Left ventricle myocardium superior (tissue), 1 donor: ENCODE measurements at regions not wholly inside any gene's neighbourhood (a gene's known extent, or its start where the extent isn't known, plus 50 kb on each side); places are given as distances from the start of the nearest gene placed in this dataset.

Experiments
- ATAC-seq: fragments of 200-7000 bp; cut with Tn5 transposase; one replicate; pipeline ENCODE4 v1.9.1; 2020; ENCODE audit warnings: mild to moderate bottlenecking, moderate library complexity
- DNase-seq: peaks from one replicate; pipeline ENCODE4 v3.0.0-alpha.2; 2020
- intact Hi-C: fragments of 100-400 bp; cut with micrococcal nuclease; formaldehyde crosslinking; loops from one replicate; pipeline ENCODE4 v1.11.0; 2022
- donor health status: DM: no; HTN: yes; CAD: no; lungs with severe emphysema.

- DNase-seq (no peak), ATAC-seq (no peak)
- intact Hi-C loops, result no loop called here
These were observed 193.8 kb upstream of the TLE3 start for GRCh38 chr15:70291305-70292075.

- no peak for ATAC-seq
These were observed 193.0 kb upstream of the TLE3 start for GRCh38 chr15:70290708-70291107.

GRCh38 chr15:70289191-70289955 is 191.7 kb upstream of the TLE3 start:
- peak; percentile 15 for ATAC-seq
- intact Hi-C loops, result no loop called here
- no peak for DNase-seq

More at GRCh38 chr15:70290708-70291107, 193.0 kb upstream of the TLE3 start:
- no peak for DNase-seq
- intact Hi-C loops, result no loop called here

- intact Hi-C loops, result no loop called here
- DNase-seq (no peak), ATAC-seq (no peak)
These were observed 188.5 kb upstream of the TLE3 start for GRCh38 chr15:70286113-70286806.

GRCh38 chr15:70284438-70285214 is 186.9 kb upstream of the TLE3 start:
- intact Hi-C loops, result no loop called here
- ATAC-seq, result peak; percentile 92
- peak; percentile 74 for DNase-seq

GRCh38 chr15:70283511-70283910 is 185.8 kb upstream of the TLE3 start:
- intact Hi-C loops, result no loop called here
- ATAC-seq (no peak), DNase-seq (no peak)

GRCh38 chr15:70281811-70282307 is 184.1 kb upstream of the TLE3 start:
- no peak for DNase-seq
- peak; percentile 50 for ATAC-seq
- intact Hi-C loops, result no loop called here

- intact Hi-C loops, result no loop called here
- no peak for DNase-seq
- ATAC-seq, result no peak
These were observed 183.6 kb upstream of the TLE3 start for GRCh38 chr15:70281261-70281810.

GRCh38 chr15:70280781-70281180 is 183.1 kb upstream of the TLE3 start:
- intact Hi-C loops, result no loop called here
- DNase-seq, result no peak
- no peak for ATAC-seq

GRCh38 chr15:70279096-70279495 is 181.4 kb upstream of the TLE3 start:
- no peak for ATAC-seq
- DNase-seq, result no peak
- intact Hi-C loops, result no loop called here

GRCh38 chr15:70278644-70279043 is 180.9 kb upstream of the TLE3 start:
- intact Hi-C loops, result no loop called here
- DNase-seq (no peak), ATAC-seq (no peak)

GRCh38 chr15:70277556-70277955 is 179.8 kb upstream of the TLE3 start:
- ATAC-seq (no peak), DNase-seq (no peak)
- intact Hi-C loops, result no loop called here

GRCh38 chr15:70276401-70276800 is 178.7 kb upstream of the TLE3 start:
- intact Hi-C loops, result no loop called here
- DNase-seq (no peak), ATAC-seq (no peak)

GRCh38 chr15:70275461-70276138 is 177.9 kb upstream of the TLE3 start:
- DNase-seq, result no peak
- intact Hi-C loops, result no loop called here
- ATAC-seq, result no peak

- intact Hi-C loops, result no loop called here
- ATAC-seq, result no peak
- no peak for DNase-seq
These were observed 177.2 kb upstream of the TLE3 start for GRCh38 chr15:70274908-70275307.

GRCh38 chr15:70274255-70274880 is 176.7 kb upstream of the TLE3 start:
- no peak for DNase-seq
- no peak for ATAC-seq
- intact Hi-C loops, result no loop called here

- ATAC-seq, result no peak
- intact Hi-C loops, result no loop called here
- DNase-seq, result no peak
These were observed 176.1 kb upstream of the TLE3 start for GRCh38 chr15:70273808-70274207.
